Ectodermal cell (in vitro differentiated cells): ENCODE measurements at regions not wholly inside any gene's neighbourhood (a gene's known extent, or its start where the extent isn't known, plus 50 kb on each side); places are given as distances from the start of the nearest gene placed in this dataset.

Experiments used
- H3K27ac ChIP-seq: 2 replicates; pipeline ENCODE4 v1.7.0; 2013; ENCODE audit warnings: mild to moderate bottlenecking, low read depth, low read length; ENCODE audit not compliant: insufficient read depth, poor library complexity, severe bottlenecking
- H3K27me3 ChIP-seq: 2 replicates; pipeline ENCODE4 v1.7.0; 2013; ENCODE audit warnings: mild to moderate bottlenecking, low read length; ENCODE audit not compliant: insufficient read depth, control insufficient read depth, poor library complexity, severe bottlenecking
- H3K36me3 ChIP-seq: one replicate; pipeline ENCODE4 v1.7.0; 2013; ENCODE audit warnings: low read length; ENCODE audit not compliant: control insufficient read depth, insufficient read depth
- H3K4me1 ChIP-seq: one replicate; pipeline ENCODE4 v1.7.0; 2013; ENCODE audit warnings: low read length; ENCODE audit not compliant: control insufficient read depth, insufficient read depth
- H3K4me3 ChIP-seq: 2 replicates; pipeline ENCODE4 v1.7.0; 2013; ENCODE audit warnings: low read depth, low read length, control low read depth; ENCODE audit not compliant: insufficient read depth
- H3K9me3 ChIP-seq: 2 replicates; pipeline ENCODE4 v1.7.0; 2013; ENCODE audit warnings: mild to moderate bottlenecking, low read length, moderate library complexity; ENCODE audit not compliant: control insufficient read depth
- WGBS, 2 experiments: methylation state at CpG; one replicate each; pipeline ENCODE4 v1.1.7; 2013; ENCODE audit warnings: missing lambda C conversion rate in 2 of 2; 5-methylcytosine and 5-hydroxymethylcytosine counted together

GRCh38 chr22:48842976-48843375 is 984.7 kb downstream of the BRD1 start:
- no peak overlapping the region for H3K4me3 ChIP-seq
- no peaks in the 10 kb centered on the region for H3K9me3 ChIP-seq
- no peaks in the 10 kb centered on the region for H3K36me3 ChIP-seq
- WGBS, 2 experiments = 87 to 88% methylated on average over 5 of the region's 5 CpGs
- no peak overlapping the region for H3K27ac ChIP-seq
- no peaks in the 10 kb centered on the region for H3K27me3 ChIP-seq
- H3K4me1 ChIP-seq = no peaks in the 10 kb centered on the region

DNA sequence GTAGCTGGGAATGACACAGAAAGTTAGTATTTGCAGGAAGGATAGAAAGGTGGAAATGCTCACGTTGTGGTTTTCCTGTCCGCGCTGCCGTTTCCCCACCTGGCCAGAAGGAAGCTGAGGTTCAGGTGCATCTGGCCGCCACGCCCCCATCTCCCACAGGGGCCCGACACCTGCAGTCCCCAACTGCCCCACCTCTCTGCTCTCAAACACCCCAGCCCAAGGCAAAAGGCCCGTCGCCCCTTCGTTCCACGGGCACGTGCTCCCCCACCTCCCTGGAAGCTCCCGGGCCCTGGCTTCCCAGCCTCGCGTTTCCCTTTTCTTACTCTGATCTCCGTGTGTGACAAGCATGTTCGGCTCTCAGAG is 985.1 kb downstream of the BRD1 start:
- Histone ChIP-seq H3K27ac (no peak overlapping the region), H3K9me3 (no peaks in the 10 kb centered on the region), H3K27me3 (no peaks in the 10 kb centered on the region), H3K4me1 (no peaks in the 10 kb centered on the region), H3K4me3 (no peak overlapping the region), H3K36me3 (no peaks in the 10 kb centered on the region)
- WGBS, 2 experiments = 85 to 86% methylated on average over 17 of the region's 17 CpGs

GRCh38 chr22:48841881-48842582 is 985.6 kb downstream of the BRD1 start:
- H3K9me3 ChIP-seq = no peaks in the 10 kb centered on the region
- H3K4me3 ChIP-seq = no peak overlapping the region
- H3K36me3 ChIP-seq = no peaks in the 10 kb centered on the region
- 91% methylated on average over 22 of the region's 22 CpGs for WGBS, 2 experiments
- H3K4me1 ChIP-seq = no peaks in the 10 kb centered on the region
- no peaks in the 10 kb centered on the region for H3K27me3 ChIP-seq
- no peak overlapping the region for H3K27ac ChIP-seq

- 90 to 91% methylated on average over 16 of the region's 16 CpGs for WGBS, 2 experiments
- Histone ChIP-seq H3K27ac (no peak overlapping the region), H3K4me3 (no peak overlapping the region), H3K9me3 (no peaks in the 10 kb centered on the region), H3K27me3 (no peaks in the 10 kb centered on the region), H3K4me1 (no peaks in the 10 kb centered on the region), H3K36me3 (no peaks in the 10 kb centered on the region)
These were observed 987.3 kb downstream of the BRD1 start for GRCh38 chr22:48840112-48840949.

DNA sequence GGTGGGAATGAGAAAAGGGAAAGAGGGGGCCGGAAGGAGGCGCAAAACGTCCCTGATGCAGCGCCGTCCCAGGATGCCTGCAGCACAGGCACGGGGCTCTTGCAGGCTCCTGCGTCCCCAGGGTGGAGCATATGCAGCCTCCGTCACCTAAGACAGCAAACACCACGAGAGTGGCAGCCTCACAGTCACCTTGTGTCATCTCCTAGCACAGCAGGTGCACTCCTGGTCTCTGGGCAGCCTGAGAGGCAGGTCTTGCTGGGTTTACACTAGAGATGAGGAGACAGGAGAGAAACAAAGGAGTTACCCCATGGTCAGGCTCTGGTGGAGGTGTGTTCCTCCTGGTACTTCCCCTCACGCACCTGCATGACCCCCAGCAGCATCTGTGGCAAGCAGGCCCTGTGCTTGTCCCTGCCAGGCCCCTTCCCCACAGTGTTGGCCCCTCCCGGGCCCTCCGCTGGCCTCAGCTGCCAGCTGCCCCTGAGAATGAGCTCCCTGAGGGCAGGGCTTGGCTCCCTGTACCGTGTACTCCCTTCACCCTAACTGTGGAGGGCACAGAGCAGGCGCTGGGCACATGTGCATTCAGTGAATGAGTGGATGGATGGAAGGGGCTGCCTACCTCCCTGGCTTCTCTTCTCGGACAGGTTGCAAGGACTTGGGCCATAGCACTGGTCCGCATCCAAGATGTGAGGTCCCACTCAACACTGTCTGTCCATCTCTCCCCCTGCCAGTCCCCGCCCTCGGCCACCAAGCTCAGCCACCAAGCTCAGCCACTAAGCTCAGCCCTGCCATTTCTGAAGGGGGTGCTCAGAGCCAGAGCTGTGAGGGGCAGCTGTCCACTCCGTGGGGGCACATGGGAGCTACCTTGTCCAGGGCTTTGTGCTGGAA is 988.6 kb downstream of the BRD1 start:
- 86 to 88% methylated on average over 19 of the region's 19 CpGs for WGBS, 2 experiments

DNA sequence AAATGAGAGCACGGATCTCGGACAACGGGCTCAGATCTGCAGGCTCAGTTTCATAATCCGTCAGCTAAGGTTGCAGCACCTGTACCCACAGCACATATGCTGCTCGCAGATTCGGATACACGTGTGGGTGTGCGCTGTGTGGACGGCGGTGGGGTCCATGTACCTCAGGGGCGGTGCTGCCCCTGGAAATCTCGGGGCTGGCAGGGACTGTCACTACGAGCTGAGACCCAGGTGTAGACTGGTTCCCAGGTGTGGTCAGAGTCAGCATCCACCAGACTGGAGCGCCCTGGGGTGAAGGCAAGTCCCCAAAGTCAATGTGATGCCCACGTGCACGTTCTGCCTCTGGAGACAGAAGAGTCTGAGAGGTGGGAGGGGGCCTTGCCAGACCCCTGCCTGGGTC is 989.3 kb downstream of the BRD1 start:
- H3K36me3 ChIP-seq = no peaks in the 10 kb centered on the region
- no peak overlapping the region for H3K4me3 ChIP-seq
- H3K9me3 ChIP-seq = no peaks in the 10 kb centered on the region
- H3K27me3 ChIP-seq = no peaks in the 10 kb centered on the region
- H3K4me1 ChIP-seq = no peaks in the 10 kb centered on the region
- H3K27ac ChIP-seq = no peak overlapping the region
- WGBS, 2 experiments = 90 to 93% methylated on average over 16 of the region's 16 CpGs

More for the DNA sequence above, 988.6 kb downstream of the BRD1 start:
- Histone ChIP-seq H3K4me1 (no peaks in the 10 kb centered on the region), H3K27me3 (no peaks in the 10 kb centered on the region), H3K27ac (no peak overlapping the region), H3K9me3 (no peaks in the 10 kb centered on the region), H3K4me3 (no peak overlapping the region), H3K36me3 (no peaks in the 10 kb centered on the region)

GRCh38 chr22:48837341-48837935 is 990.2 kb downstream of the BRD1 start:
- H3K9me3 ChIP-seq = no peaks in the 10 kb centered on the region
- H3K4me1 ChIP-seq = no peaks in the 10 kb centered on the region
- H3K36me3 ChIP-seq = no peaks in the 10 kb centered on the region
- WGBS, 2 experiments = 83 to 84% methylated on average over 16 of the region's 16 CpGs
- no peak overlapping the region for H3K27ac ChIP-seq
- no peak overlapping the region for H3K4me3 ChIP-seq
- no peaks in the 10 kb centered on the region for H3K27me3 ChIP-seq

DNA sequence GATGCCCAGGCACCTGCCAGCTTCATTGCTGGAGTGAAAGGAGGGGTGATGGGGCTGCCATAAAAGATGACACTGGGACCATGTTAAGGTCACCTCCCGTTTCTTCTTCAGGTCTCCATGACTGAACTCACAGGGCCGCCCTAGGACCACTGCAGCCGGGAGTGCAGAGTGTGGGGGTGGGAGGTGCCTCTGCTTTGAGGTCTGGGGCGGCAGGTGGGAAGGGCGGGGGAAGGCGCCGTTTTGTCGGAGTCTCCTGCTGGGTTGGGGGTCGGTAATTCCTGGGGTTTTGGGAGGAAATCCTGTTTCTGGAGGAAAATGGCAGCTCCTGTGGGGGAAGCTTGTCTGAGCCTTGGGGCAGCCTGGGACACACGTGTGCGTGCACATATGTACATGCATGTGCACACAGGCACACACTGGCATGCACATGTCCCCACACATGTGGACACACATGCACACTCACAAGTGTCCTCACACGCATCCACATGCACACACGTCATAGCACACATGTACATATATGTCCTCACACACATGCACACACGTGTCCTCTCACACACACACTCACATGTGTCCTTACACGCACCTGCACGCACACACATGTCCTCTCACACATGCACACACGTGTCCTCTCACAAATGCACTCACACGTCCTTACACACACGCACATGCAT is 990.9 kb downstream of the BRD1 start:
- H3K4me3 ChIP-seq = no peak overlapping the region
- no peaks in the 10 kb centered on the region for H3K4me1 ChIP-seq
- H3K9me3 ChIP-seq = no peaks in the 10 kb centered on the region
- WGBS, 2 experiments = 91 to 92% methylated on average over 19 of the region's 19 CpGs
- no peaks in the 10 kb centered on the region for H3K36me3 ChIP-seq
- no peak overlapping the region for H3K27ac ChIP-seq
- no peaks in the 10 kb centered on the region for H3K27me3 ChIP-seq

DNA sequence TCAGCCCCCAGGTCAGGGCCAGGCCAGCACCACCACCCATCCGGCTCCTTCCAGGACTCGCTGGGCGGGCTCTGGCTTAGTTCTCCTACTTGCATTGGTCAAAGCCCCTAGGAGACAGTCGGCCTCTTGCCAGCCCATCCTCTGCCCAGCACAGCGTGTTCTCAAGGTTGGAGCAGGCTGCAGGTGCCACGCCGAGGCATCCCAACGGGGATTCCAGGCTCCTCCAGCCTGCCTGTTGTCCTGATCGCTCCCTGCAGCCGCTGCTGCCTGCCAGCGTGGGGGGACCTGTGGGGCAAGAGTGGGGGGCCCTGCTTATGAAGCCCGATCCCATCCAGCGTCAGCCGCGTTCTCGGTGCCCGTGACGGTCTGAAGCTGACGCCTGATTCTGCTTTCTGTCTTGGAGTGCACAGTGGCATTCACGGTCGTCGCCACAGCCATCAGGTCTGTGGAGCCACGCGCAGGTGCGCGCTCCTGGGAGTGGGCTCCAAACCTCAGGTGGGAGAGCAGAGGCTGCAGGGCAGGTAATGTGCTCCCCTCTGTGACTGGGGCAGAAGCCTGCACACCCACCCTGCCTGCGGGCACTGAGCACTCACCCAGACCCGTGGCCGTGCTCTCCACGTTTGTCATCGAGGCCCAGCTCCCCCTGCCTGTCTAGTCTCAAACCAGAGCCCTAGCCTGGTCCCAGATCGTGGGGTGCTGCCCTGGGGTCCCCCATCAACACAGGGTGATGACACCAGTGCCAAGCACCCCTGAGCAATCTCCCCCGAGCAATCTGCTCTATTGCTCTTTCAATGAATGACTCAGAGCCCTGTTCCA is 991.6 kb downstream of the BRD1 start:
- Histone ChIP-seq H3K27ac (no peak overlapping the region), H3K4me3 (no peak overlapping the region), H3K36me3 (no peaks in the 10 kb centered on the region), H3K4me1 (no peaks in the 10 kb centered on the region), H3K27me3 (no peaks in the 10 kb centered on the region), H3K9me3 (no peaks in the 10 kb centered on the region)
- WGBS, 2 experiments = 92 to 93% methylated on average over 33 of the region's 33 CpGs
